Heart left ventricle (tissue), 13 donors: ENCODE measurements at regions not wholly inside any gene's neighbourhood (a gene's known extent, or its start where the extent isn't known, plus 50 kb on each side); places are given as distances from the start of the nearest gene placed in this dataset.

Experiments used
- POLR2A ChIP-seq, 2 donors: fragments of 450-650 bp; IDR thresholded peaks; one replicate each; pipeline ENCODE4 v1.6.1; 2017; ENCODE audit warnings: antibody characterized with exemption in 2 of 2, mild to moderate bottlenecking in 2 of 2, moderate library complexity in 2 of 2
- TF ChIP-seq, protein P1 (sequence below), 12 donors: fragments of 200-600 bp; sonication (generic) in 4 of 12; IDR thresholded peaks; one replicate each; pipeline versions ENCODE4 v1.5.0 to v1.8.0; 2018 to 2022; ENCODE audit warnings: antibody characterized with exemption in 12 of 12, mild to moderate bottlenecking in 5 of 12
- donor health status: ischemic (EF 13 %, LVEDD 7.1; RV severe dilation, severe dysfunction).
- donor health status: DM: no; HTN: yes; CAD: no.
- donor health status: DM: no; HTN: no; CAD: no.
- donor health status: ischemic (EF 25% LVEDD 6.9; RV normal size, moderate dysfunction).
- donor health status: ischemic (EF 25% LVEDD 5.7; RV mildly dilated, moderate dysfunction).
- donor health status: ischemic (EF 35%, LVEDD 5.7; RV mildly dilated, moderate dysfunction).
- donor health status: nonischemic (EF 11% LVEDD 7.7; RV severe dilation, severe dysfunction).
- donor health status: DM: yes; HTN: yes; CAD: no.
- donor health status: PGD.
- donor health status: ischemic (EF 29% LVEDD 5.4; RV normal size, mild dysfunction).
- donor health status: nonischemic (EF 23%, LVEDD 6.1; RV moderate dilation, normal function).

DNA sequence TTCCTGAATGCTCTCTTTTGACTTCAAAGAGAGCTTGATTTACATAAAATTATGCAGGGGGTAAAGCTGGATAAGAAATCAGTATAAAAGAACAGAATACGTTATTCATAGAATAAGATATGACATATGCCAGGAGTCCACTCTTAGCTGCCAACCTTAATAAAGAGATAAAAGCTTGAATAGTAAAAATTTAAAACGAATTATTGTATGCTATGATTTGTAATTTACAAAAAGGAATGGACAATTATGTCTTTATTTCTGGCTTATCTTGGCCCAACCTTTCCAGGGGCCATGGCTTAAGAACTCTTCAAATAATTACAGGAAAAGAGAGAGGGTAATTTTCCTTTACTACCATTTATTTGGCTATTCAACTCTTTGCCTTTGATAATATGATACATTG, 192.2 kb upstream of the ITM2A start:
- TF ChIP-seq, protein P1, sequence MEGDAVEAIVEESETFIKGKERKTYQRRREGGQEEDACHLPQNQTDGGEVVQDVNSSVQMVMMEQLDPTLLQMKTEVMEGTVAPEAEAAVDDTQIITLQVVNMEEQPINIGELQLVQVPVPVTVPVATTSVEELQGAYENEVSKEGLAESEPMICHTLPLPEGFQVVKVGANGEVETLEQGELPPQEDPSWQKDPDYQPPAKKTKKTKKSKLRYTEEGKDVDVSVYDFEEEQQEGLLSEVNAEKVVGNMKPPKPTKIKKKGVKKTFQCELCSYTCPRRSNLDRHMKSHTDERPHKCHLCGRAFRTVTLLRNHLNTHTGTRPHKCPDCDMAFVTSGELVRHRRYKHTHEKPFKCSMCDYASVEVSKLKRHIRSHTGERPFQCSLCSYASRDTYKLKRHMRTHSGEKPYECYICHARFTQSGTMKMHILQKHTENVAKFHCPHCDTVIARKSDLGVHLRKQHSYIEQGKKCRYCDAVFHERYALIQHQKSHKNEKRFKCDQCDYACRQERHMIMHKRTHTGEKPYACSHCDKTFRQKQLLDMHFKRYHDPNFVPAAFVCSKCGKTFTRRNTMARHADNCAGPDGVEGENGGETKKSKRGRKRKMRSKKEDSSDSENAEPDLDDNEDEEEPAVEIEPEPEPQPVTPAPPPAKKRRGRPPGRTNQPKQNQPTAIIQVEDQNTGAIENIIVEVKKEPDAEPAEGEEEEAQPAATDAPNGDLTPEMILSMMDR (IDR thresholded peaks at IDR 0.05), result no peak
- no peak for TF ChIP-seq POLR2A (IDR thresholded peaks at IDR 0.05)
